ENCODE measurements at regions not wholly inside any gene's neighbourhood (a gene's known extent, or its start where the extent isn't known, plus 50 kb on each side); places are given as distances from the start of the nearest gene placed in this dataset.

DNA sequence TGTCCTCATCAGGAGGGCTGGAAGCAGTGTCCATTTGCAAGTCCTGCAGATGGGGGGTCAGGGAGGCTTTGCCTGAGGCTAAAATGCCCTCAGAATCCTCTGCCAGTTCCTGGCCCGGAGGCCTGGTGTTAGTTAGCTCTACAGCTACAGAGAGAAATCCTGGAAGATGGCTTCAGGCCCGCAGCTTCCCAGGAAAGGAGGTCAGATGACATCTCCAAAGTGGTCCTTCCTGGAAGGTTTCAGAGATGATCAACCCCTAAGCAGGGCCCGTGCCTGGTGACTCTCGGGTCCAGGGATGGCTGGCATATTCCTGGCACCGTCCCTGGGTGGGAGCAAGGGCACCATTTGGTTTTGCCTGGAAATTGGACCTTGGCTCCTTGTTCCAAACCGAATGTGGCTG lies 959.1 kb downstream of the BRD1 start:
- Histone ChIP-seq H3K4me1 (ENCODE audit: insufficient read depth, low read length) (no peaks in the 10 kb centered on the region), H3K27me3 (ENCODE audit: insufficient read depth, low read length) (no peaks in the 10 kb centered on the region), H3K9me3 (ENCODE audit: low read depth, low read length) (no peaks in the 10 kb centered on the region), H3K4me3 (ENCODE audit: low read length) (no peak overlapping the region)

GRCh38 chr22:48867891-48868290 lies 959.8 kb downstream of the BRD1 start:
- H3K4me1 ChIP-seq (ENCODE audit: insufficient read depth, low read length), result no peaks in the 10 kb centered on the region
- no peaks in the 10 kb centered on the region for H3K27me3 ChIP-seq (ENCODE audit: insufficient read depth, low read length)
- no peak overlapping the region for H3K4me3 ChIP-seq (ENCODE audit: low read length)
- H3K9me3 ChIP-seq (ENCODE audit: low read depth, low read length), result no peaks in the 10 kb centered on the region

DNA sequence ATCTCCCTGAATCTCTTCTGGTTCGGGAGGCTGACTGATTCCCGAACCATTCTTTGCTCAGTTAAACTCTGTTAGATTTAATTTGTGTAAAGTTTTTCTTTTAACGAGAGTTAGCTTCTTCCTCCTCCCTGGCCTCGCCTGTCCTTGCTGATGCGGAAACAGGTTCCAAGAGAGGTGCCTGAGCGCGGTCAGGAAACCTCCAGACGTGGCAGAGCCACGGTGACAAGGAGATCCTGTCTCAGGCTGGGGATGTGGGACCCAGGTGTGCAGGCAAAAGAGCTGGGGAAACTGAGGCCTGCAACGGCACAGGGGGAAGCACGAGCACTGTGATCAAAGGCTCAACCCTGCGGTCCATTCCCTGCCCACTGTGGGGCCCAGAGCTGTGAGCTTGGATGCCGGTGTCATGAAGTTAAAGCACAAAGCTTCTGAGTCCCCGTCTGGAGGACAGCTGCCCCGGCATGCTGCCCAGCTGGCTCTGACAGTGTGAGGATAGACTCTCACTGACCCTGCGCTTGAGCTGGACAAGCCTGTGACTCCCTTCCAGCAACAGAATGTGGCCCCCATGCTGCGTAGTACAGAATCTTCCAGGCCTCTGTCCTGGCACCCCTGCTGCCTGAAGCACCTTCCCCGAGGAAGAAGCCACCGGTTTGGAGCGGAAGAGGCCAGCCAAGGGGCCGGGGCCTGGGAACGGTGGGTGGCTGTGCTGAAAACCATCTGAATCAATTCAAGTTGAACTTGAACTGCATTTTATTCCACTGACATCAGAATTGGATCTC lies 960.6 kb downstream of the BRD1 start:
- no peaks in the 10 kb centered on the region for H3K27me3 ChIP-seq (ENCODE audit: insufficient read depth, low read length)
- no peaks in the 10 kb centered on the region for H3K9me3 ChIP-seq (ENCODE audit: low read depth, low read length)
- no peak overlapping the region for H3K4me3 ChIP-seq (ENCODE audit: low read length)
- H3K4me1 ChIP-seq (ENCODE audit: insufficient read depth, low read length), result no peaks in the 10 kb centered on the region

DNA sequence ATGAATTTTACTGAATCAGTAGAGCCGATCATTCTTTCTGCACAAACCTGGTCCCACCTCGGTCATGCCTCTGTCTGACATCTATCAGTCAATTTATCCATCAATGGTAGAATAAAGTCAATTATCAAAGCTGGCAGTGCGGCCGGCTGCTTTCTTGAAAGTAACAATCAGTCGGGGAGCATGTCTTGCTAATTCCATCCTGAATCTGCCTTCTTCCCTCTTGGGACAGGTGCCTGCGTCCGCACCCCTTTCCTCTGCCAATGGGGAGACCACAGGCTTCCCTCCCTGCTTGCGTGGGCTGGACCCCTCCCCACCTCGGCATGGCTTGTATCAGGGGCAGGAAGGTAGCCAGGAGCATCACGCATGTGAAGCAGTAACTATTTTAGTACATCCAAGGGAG lies 962.9 kb downstream of the BRD1 start:
- no peak overlapping the region for H3K4me3 ChIP-seq (ENCODE audit: low read length)
- no peaks in the 10 kb centered on the region for H3K4me1 ChIP-seq (ENCODE audit: insufficient read depth, low read length)
- no peaks in the 10 kb centered on the region for H3K9me3 ChIP-seq (ENCODE audit: low read depth, low read length)
- H3K27me3 ChIP-seq (ENCODE audit: insufficient read depth, low read length), result no peaks in the 10 kb centered on the region

- Histone ChIP-seq H3K9me3 (ENCODE audit: low read depth, low read length) (no peaks in the 10 kb centered on the region), H3K27me3 (ENCODE audit: insufficient read depth, low read length) (no peaks in the 10 kb centered on the region), H3K4me3 (ENCODE audit: low read length) (no peak overlapping the region), H3K4me1 (ENCODE audit: insufficient read depth, low read length) (no peaks in the 10 kb centered on the region)
Observed at GRCh38 chr22:48863965-48864528, 963.6 kb downstream of the BRD1 start.

- H3K4me1 ChIP-seq (ENCODE audit: insufficient read depth, low read length), result no peaks in the 10 kb centered on the region
- no peak overlapping the region for H3K4me3 ChIP-seq (ENCODE audit: low read length)
- no peaks in the 10 kb centered on the region for H3K27me3 ChIP-seq (ENCODE audit: insufficient read depth, low read length)
Observed at GRCh38 chr22:48860557-48860956, 967.1 kb downstream of the BRD1 start.

DNA sequence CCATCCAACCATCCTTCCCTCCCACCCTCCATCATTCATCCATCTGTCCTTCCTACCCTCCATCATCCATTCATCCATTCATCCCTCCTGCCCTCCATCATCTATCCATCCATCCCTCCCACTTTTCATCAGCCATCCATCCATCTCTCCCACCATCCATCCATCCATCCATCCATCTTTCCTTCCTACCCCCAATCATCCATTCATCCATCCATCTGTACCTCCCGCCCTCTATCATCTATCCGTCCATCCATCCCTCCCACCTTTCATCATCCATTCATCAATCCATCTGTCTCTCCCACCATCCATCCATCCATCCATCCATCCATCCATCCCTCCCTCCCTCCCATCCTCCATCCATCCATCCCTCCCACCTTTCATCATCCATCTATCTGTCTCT lies 968.8 kb downstream of the BRD1 start:
- no peaks in the 10 kb centered on the region for H3K9me3 ChIP-seq (ENCODE audit: low read depth, low read length)
- H3K4me1 ChIP-seq (ENCODE audit: insufficient read depth, low read length), result no peaks in the 10 kb centered on the region
- no peaks in the 10 kb centered on the region for H3K27me3 ChIP-seq (ENCODE audit: insufficient read depth, low read length)
- no peak overlapping the region for H3K4me3 ChIP-seq (ENCODE audit: low read length)

More at GRCh38 chr22:48860557-48860956, 967.1 kb downstream of the BRD1 start:
- H3K9me3 ChIP-seq (ENCODE audit: low read depth, low read length), result no peaks in the 10 kb centered on the region

GRCh38 chr22:48858121-48858520 lies 969.6 kb downstream of the BRD1 start:
- H3K27me3 ChIP-seq (ENCODE audit: insufficient read depth, low read length), result no peaks in the 10 kb centered on the region

GRCh38 chr22:48857202-48857805 lies 970.4 kb downstream of the BRD1 start:
- Histone ChIP-seq H3K4me1 (ENCODE audit: insufficient read depth, low read length) (no peaks in the 10 kb centered on the region), H3K4me3 (ENCODE audit: low read length) (no peak overlapping the region), H3K27me3 (ENCODE audit: insufficient read depth, low read length) (no peaks in the 10 kb centered on the region), H3K9me3 (ENCODE audit: low read depth, low read length) (no peaks in the 10 kb centered on the region)

More at GRCh38 chr22:48858121-48858520, 969.6 kb downstream of the BRD1 start:
- Histone ChIP-seq H3K9me3 (ENCODE audit: low read depth, low read length) (no peaks in the 10 kb centered on the region), H3K4me3 (ENCODE audit: low read length) (no peak overlapping the region), H3K4me1 (ENCODE audit: insufficient read depth, low read length) (no peaks in the 10 kb centered on the region)

- Histone ChIP-seq H3K4me3 (ENCODE audit: low read length) (no peak overlapping the region), H3K9me3 (ENCODE audit: low read depth, low read length) (no peaks in the 10 kb centered on the region), H3K27me3 (ENCODE audit: insufficient read depth, low read length) (no peaks in the 10 kb centered on the region), H3K4me1 (ENCODE audit: insufficient read depth, low read length) (no peaks in the 10 kb centered on the region)
Observed at GRCh38 chr22:48856308-48856615, 971.4 kb downstream of the BRD1 start.

DNA sequence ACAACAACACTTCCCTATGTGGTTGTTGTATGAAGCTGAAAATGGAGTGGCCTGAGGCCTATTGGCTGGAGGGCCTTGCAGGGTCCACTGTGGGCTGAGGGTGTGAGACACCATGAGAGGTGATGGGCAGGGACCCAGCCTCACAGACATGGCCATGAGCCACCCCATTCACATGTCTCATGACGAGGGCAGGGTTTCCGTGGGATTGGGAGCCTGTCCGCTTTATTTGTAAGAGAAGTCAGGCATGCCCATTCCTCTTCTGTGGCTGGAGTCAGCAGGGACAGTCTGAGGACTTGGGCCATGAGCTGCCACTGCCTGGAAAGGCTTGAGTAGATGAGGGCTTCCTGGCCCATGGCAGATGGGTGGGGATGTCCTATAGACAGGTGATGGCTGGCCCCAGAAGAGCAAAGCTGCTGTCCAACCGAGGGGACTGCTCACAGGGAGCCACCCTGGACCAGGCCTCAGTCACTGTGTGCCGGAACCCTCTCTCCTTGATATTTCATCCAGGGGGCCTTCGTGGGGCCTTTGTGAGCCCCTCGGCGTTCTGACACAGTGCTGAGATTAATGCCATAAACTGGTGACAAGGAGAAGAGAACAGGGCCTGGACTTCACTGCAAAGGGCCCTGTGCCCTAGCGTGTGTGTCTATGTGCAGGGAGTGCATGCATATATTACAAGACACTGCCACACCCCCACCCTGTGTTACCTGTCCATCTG lies 971.9 kb downstream of the BRD1 start:
- H3K4me1 ChIP-seq (ENCODE audit: insufficient read depth, low read length), result no peaks in the 10 kb centered on the region
- H3K9me3 ChIP-seq (ENCODE audit: low read depth, low read length), result no peaks in the 10 kb centered on the region
- no peaks in the 10 kb centered on the region for H3K27me3 ChIP-seq (ENCODE audit: insufficient read depth, low read length)
- no peak overlapping the region for H3K4me3 ChIP-seq (ENCODE audit: low read length)

- no peak overlapping the region for H3K4me3 ChIP-seq (ENCODE audit: low read length)
- no peaks in the 10 kb centered on the region for H3K27me3 ChIP-seq (ENCODE audit: insufficient read depth, low read length)
- H3K4me1 ChIP-seq (ENCODE audit: insufficient read depth, low read length), result no peaks in the 10 kb centered on the region
- H3K9me3 ChIP-seq (ENCODE audit: low read depth, low read length), result no peaks in the 10 kb centered on the region
Observed at GRCh38 chr22:48855013-48855412, 972.7 kb downstream of the BRD1 start.

- Histone ChIP-seq H3K27me3 (ENCODE audit: insufficient read depth, low read length) (no peaks in the 10 kb centered on the region), H3K4me1 (ENCODE audit: insufficient read depth, low read length) (no peaks in the 10 kb centered on the region), H3K4me3 (ENCODE audit: low read length) (no peak overlapping the region), H3K9me3 (ENCODE audit: low read depth, low read length) (no peaks in the 10 kb centered on the region)
Observed at GRCh38 chr22:48853627-48854240, 973.9 kb downstream of the BRD1 start.

DNA sequence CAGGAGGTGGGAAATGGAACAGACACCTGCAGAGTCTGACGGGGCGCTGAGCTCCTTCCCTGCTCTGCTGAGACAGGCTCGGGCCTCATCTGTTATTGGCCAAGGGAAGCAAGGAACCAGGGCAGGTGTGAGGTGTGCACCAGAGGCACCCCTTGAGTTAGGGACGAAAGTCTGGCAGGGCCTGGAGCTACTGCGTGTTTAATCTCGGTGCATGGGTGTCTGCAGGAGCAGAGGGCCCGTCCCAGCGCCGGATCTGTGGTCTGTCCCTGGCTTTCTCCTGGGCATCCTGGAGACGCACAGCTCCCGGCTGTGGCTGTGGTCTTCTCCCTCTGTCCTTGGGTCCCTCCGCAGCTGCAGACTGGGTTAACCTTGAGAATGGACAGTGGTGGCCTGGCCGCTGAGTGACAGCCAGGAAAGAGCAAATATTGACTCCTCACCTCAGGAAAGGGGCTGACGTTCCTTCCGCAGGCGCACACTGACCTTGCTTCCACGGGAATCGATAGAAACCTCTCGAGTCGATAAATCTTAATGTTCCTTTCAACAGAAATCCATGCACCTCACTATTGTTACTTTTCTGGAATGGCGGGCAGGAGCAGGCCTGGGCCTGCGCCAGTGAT lies 975.6 kb downstream of the BRD1 start:
- no peaks in the 10 kb centered on the region for H3K27me3 ChIP-seq (ENCODE audit: insufficient read depth, low read length)
- no peak overlapping the region for H3K4me3 ChIP-seq (ENCODE audit: low read length)
- H3K4me1 ChIP-seq (ENCODE audit: insufficient read depth, low read length), result no peaks in the 10 kb centered on the region
- H3K9me3 ChIP-seq (ENCODE audit: low read depth, low read length), result no peaks in the 10 kb centered on the region

All from mononuclear cell (primary cell).